ENCODE measurements at regions not wholly inside any gene's neighbourhood (a gene's known extent, or its start where the extent isn't known, plus 50 kb on each side); places are given as distances from the start of the nearest gene placed in this dataset.

GRCh38 chr2:173419506-173419905, 64.8 kb downstream of the CDCA7 start:
- no peak for DNase-seq (ENCODE audit: low read depth)

GRCh38 chr2:173424886-173425285, 70.2 kb downstream of the CDCA7 start:
- DNase-seq (ENCODE audit: low read depth): no peak

DNA sequence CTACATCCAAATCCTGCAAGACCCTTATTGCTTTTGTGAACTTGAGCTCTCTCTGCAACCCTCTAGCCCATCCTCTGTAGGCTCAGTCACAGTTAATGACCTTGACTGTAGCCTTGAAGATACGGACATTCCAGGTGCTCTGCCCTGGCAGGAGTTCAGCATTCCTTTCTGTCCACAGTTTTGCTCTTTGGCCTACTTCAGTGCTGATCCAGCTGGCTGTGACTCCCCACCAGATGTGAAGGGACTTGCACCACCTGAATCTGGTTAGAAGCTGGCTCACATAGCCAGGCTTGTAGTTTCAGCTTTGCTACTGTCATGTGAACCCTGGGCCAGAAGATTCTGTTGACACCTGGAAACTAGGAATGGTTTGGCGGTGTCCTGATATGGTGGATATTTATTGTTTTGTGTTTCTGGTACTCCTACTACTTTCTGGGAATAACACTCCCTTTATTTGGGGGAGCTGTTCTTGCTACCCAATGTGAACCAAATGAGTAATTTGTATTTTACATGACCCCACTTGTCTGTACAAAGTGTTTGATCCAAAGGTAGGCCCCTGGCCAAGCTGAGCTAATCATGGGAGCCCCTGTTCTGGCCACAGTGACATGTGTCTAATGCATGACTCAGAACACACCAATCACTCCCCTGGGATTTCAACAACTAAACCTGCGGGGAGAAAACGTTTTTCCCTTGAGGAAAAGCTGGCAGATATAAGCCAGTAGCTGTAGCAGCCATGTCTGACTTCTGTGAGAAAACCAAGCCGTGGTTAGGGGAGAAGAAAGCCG, 73.4 kb downstream of the CDCA7 start:
- peak; percentile 25 for DNase-seq (ENCODE audit: low read depth)

- no peak for DNase-seq (ENCODE audit: low read depth)
Measured at GRCh38 chr2:173431191-173431590, 76.5 kb downstream of the CDCA7 start.

GRCh38 chr2:173432049-173432754, 77.5 kb downstream of the CDCA7 start:
- DNase-seq (ENCODE audit: low read depth): peak; percentile 3

GRCh38 chr2:173434762-173435569, 80.3 kb downstream of the CDCA7 start:
- no peak for DNase-seq (ENCODE audit: low read depth)

GRCh38 chr2:173435574-173435973, 80.9 kb downstream of the CDCA7 start:
- no peak for DNase-seq (ENCODE audit: low read depth)

- no peak for DNase-seq (ENCODE audit: low read depth)
Measured at GRCh38 chr2:173436088-173436487, 81.4 kb downstream of the CDCA7 start.

- peak; percentile 55 for DNase-seq (ENCODE audit: low read depth)
Measured at GRCh38 chr2:173441222-173441621, 86.5 kb downstream of the CDCA7 start.

GRCh38 chr2:173442542-173442941, 87.9 kb downstream of the CDCA7 start:
- DNase-seq (ENCODE audit: low read depth): no peak

GRCh38 chr2:173446722-173447121, 92.0 kb downstream of the CDCA7 start:
- DNase-seq (ENCODE audit: low read depth): no peak

DNA sequence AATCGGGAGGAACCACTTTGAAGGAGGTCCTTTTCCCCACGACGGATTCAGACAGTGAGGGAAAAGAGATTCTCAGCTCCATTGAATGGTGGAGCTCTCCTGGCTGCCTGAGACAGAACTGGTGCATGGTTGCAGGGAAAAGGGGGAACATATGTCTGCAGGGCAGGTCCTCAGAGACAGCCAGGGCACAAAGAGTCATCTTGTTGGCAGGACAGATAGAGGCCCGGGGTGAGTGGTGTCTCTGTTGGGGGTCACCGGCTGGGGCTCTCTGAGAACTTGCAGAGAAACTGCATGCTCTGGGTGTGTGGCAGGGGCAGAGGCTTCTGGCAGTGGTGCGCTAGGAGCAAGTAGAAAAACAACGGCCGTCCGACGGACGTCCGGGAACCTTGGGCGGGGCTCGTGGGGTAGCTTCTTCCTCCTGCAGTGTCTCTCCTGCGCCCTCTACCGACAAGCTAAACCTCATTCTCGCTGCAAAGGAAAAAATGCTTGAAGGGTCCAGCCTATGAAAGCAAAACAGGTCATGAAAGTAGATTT, 94.3 kb downstream of the CDCA7 start:
- DNase-seq (ENCODE audit: low read depth): peak; percentile 80

- no peak for DNase-seq (ENCODE audit: low read depth)
Measured at GRCh38 chr2:173451118-173451517, 96.4 kb downstream of the CDCA7 start.

DNA sequence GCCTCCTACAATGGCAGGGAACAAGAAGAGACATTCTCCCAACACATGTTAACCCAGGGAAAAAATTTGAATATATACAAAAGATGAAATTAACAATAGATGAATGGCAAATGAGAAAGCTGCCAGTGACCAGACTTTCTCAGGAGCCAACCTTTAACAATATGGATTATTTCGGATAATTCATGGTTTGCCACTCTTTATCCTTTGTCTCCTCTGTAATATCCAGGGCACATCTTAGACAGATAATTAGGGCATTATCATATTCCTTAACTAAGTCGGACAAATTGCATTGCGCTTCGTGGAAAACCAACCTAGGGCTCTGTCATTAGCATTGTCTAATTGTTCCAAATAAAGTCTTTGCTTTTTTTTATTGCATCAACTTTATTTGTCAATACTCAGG, 97.3 kb downstream of the CDCA7 start:
- DNase-seq (ENCODE audit: low read depth): no peak

DNA sequence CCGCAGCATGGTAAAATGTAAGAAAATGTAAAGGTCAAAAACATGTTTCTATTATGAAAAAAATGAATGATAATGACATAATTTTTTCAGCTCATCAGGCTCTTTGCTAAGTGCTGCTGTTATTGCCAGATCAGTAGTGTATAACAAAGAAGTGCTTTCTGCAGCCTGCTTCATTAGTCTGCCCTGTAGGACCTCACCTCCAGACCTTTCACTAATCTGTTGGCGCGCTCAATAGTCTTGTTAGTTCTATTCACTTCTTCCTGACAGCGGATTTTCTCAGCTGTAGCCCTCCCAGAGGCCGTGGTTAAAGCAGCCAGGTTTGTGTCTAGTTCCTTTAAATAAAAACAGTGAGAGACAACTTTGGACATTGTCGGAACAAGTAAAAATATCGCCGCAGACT, 97.7 kb downstream of the CDCA7 start:
- DNase-seq (ENCODE audit: low read depth): no peak

DNA sequence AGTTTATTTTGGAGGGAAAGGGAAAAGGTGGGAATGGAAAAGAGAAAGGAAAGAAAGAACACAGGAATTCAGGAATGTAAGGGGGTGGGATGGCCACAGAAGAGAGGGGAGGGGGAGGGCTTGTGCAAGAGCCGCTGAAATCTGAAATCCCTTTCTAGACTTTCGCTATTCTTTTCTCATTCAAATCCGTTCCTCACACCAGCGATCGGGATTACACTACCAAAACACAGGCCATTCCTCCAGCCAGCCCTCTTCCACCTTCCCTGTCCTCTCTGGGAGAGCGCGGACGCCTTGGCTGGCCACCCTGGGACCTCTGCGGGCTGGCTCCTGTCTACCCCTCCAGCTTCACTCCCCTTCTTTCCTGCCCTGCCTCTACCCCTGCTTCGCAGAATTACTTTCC, 102.3 kb downstream of the CDCA7 start:
- no peak for DNase-seq (ENCODE audit: low read depth)

DNA sequence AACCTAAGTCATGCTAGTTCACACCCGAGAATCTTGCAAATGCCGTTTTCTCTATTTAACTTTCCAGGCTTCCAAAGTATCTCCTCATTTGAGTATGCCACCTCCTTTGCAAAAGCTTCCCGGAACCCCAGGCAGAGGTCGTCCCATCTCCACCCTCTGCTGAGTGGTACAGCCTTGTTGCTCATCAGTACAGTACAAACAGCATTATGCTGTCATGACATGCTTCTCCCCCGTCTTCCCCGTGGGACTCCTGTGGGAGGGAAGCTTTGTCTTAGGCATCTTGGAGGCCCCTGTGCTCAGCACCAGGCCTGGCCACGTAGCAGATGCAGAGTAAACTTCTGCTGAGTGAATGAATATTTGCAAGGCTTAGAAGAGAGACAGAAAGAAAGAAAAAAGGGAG, 102.7 kb downstream of the CDCA7 start:
- DNase-seq (ENCODE audit: low read depth): peak; percentile 5

GRCh38 chr2:173458991-173459780, 104.5 kb downstream of the CDCA7 start:
- no peak for DNase-seq (ENCODE audit: low read depth)

DNA sequence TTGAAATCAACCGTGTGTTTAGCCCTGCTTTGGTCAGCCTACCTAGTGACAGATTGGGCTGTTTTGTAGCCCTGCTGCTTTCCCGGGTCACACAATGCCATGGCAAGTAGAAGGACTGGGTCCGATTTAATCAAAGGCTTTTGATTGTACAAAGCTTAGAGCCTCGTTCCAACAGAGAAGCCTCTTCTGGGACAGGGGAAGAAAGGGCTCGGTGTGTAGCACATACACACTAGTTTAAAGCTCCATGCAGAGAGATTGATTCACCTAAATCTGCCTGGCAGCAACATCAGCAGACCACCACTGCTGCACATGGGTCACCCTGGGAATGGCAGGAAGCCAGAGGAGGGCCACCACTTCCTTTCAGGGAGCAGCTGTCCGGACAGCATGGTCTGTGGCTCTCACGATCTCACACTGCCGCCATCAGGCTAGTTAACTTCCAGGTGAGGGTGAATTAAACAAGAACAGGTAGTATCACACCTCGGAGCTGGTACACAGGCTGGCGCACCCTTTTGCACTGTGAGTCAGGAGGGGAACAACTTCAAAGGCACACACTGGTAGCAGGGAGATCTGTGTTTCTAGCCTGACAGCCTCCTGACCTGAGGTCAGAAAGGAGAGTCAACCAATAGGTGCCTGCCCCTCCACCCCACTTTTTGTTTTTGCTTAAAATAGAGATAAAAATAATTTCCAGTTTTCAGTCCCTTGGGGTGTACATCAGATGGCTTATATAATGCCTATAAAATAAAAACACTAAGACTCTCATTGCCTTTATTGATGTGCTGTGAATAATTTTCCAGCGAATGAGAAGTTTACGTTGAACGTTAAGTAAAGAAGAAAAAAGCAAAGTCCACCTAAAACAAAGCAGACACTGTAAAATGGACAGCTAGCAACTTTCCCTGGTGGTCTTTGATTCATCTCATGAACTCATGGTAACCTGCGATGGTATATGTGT, 108.5 kb downstream of the CDCA7 start:
- DNase-seq (ENCODE audit: low read depth): no peak

DNA sequence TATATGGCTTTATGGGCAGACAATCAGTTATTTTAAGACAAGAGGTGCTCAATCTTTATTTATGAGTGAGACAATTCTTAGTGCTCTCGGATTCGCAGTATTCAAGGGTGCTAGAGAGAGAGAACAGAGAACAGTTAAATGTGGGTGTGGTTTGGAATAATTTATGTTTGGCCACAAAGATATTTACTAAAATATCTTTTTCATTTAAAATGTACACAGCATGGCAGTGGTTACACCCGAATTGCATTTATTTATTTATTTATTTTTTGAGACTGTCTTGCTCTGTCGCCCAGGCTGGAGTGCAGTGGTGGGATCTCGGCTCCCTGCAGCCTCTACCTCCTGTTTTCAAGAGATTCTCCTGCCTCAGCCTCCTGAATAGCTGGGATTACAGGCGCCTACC, 109.2 kb downstream of the CDCA7 start:
- DNase-seq (ENCODE audit: low read depth): no peak

DNA sequence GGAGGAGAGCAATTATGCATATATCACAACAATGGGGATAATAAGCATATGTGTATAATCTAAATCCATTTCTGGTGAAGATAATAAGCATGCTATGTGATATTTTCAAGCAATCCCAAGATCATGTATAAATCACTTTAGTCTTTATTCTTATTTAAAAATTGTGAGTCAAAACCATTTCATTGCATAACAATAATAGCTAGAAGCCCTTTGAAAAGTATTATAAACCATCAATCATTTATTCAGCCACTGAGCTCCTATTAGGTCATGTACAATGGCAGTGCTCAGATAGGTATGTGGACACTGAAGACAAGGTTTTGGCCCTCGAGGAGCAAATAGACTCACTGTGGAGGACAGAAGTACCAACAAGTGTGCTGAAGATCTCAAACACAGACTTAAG, 113.1 kb downstream of the CDCA7 start:
- no peak for DNase-seq (ENCODE audit: low read depth)

Data from amniotic epithelial cell (primary cell).